HG03095 (cell line): ENCODE measurements at regions not wholly inside any gene's neighbourhood (a gene's known extent, or its start where the extent isn't known, plus 50 kb on each side); places are given as distances from the start of the nearest gene placed in this dataset.

Source experiments
- ATAC-seq: cut with Tn5 transposase; IDR thresholded peaks from one replicate; pipeline ENCODE4 v1.9.1; 2021; ENCODE audit warnings: moderate library complexity; ENCODE audit not compliant: unreplicated experiment

GRCh38 chr2:831622-832021, 119.0 kb upstream of the SNTG2 start:
- no peak for ATAC-seq

DNA sequence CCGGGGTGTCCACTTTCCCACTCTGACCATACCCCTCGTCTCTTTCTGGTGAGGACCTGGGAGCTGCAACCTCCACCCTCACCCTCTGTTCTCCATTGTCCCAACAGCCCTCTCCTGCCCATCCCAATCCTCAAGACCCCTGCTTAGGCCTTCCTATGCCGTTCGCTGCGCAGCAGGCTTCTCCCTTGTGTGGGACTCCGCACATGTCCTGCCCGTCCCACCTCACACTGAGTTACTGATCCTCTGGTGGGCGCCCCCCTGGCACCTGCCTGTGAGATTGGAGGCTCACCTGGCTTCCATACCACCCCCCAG, 119.5 kb upstream of the SNTG2 start:
- no peak for ATAC-seq

- no peak for ATAC-seq
These were observed 120.0 kb upstream of the SNTG2 start for GRCh38 chr2:830419-831224.

DNA sequence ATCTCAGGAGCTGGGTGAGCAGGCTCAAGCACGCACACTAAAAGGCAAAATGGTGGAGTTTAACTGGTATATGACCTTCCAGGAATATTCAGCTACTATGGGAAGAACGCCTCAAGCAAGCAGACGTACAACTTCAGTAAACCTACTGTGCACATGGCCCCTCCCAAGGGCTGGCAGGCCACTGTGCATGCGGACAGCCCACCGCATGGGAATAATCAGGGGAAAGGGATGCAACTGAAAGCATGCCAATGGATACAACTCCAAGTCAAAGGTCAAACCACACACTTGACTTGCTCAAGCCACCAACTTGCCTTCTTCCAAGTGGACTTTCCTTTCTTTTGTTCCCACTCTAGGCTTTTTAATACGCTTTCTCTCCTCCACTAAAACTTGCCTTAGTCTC, 121.6 kb upstream of the SNTG2 start:
- ATAC-seq = no peak

- no peak for ATAC-seq
These were observed 125.7 kb upstream of the SNTG2 start for GRCh38 chr2:824954-825353.

DNA sequence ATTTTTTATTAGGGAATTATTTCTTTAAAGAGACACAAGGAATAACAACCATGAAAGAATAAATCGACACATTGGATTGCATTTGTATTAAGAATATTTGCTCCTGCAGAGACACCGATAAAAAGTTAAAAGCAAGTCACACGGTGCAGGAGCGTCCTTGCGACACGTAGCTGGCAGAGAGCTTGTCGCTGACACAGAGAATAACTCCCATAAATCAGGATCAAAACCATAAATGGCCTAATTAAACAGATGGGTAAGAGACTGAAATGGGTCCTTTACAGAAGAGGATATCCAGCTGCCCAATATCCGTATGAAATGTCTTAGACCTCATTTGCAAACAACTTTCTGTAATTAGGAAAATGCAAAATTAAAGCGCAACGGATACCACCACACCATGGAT, 126.1 kb upstream of the SNTG2 start:
- no peak for ATAC-seq

- ATAC-seq = no peak
These were observed 129.1 kb upstream of the SNTG2 start for GRCh38 chr2:821546-821945.

- ATAC-seq = no peak
These were observed 131.0 kb upstream of the SNTG2 start for GRCh38 chr2:819601-820000.

GRCh38 chr2:819121-819520, 131.5 kb upstream of the SNTG2 start:
- no peak for ATAC-seq

DNA sequence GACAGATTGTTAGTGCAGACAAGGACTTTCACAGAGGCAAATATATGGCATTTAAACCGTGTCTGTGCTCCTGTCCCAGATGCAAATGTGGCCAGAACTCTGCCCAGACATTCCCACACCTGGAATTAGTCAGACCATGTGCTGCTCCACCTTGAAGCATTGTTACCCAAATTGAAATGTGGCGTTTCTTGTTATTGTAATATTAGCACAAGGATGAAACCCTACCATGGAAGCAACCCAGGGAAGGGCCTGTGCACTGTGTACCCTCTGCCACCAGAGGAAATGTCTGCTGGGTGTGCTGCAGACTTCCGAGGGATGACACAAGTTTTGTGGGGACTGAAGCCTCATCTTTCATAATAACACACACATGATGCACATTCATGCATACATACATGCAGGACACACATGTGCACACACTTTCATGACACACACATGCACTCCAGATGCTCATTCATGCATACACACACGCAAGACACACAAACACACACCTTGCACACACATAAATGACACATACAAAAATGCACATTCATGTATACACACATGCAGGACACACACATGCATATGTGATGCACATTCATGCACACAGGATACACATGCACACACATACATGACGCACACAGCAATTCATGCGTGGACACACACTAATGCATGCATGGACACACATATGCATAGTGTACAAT, 133.2 kb upstream of the SNTG2 start:
- ATAC-seq = no peak

DNA sequence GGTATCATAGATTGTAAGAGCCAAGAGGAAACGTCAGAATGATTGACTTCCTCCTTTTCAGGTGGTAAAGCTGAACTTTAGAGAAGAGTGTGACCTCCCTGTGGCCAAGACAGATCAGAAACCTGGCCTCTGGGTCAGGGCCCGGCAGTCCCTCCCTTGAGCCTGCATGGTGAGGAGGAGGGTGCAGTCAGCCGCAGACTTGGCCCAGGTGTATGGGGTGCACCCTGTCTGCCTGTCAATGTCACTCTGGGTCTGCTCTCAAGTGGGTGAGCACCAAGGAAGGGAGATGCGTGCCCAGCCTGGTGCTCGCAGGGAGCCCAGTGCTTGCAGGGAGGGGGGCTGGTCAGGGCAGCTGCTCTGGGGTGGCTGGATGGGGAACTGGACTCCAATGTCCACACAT, 134.4 kb upstream of the SNTG2 start:
- ATAC-seq = no peak

GRCh38 chr2:810397-810796, 133.2 kb upstream of the TMEM18 start:
- ATAC-seq = no peak

DNA sequence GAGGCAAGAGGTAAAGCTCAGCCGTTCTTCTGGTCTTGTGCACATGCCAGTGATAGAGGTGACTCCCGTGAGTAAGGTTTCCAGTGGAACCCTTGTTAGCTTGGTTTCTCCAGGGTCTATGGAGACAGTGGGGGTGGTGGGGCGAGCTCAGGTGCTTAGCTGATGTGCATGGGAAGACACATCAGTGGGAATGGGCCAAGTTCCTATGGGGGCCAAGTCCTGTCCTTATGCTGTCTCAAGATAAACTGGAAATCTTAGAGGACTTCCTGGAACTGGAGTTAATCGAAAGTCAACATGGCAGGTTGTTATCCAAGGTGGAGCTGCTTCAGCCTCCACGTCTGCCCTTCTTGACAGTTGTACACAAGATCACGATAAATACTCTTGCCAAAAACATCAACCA, 130.1 kb upstream of the TMEM18 start:
- ATAC-seq = no peak

DNA sequence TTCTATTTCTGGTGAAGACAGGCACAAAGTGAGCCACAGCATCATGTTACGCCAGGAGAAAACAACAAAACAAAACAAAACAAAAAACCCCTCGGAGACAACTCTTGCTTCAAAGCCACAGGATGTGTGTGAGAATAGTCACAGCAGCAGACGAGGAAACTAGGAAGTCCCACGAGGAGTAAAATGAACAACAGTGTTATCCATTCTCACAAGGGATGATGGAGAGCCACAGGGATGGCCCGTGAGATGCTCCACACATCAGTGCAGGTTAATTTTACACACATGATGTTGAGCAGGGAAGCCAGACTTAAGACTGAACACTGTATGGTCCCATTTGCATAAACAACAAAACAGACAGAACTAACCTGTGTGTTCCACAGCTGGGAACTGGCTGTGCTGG, 128.5 kb upstream of the TMEM18 start:
- ATAC-seq = no peak

- no peak for ATAC-seq
These were observed 120.8 kb upstream of the TMEM18 start for GRCh38 chr2:797993-798392.

GRCh38 chr2:797556-797955, 120.3 kb upstream of the TMEM18 start:
- ATAC-seq = no peak

DNA sequence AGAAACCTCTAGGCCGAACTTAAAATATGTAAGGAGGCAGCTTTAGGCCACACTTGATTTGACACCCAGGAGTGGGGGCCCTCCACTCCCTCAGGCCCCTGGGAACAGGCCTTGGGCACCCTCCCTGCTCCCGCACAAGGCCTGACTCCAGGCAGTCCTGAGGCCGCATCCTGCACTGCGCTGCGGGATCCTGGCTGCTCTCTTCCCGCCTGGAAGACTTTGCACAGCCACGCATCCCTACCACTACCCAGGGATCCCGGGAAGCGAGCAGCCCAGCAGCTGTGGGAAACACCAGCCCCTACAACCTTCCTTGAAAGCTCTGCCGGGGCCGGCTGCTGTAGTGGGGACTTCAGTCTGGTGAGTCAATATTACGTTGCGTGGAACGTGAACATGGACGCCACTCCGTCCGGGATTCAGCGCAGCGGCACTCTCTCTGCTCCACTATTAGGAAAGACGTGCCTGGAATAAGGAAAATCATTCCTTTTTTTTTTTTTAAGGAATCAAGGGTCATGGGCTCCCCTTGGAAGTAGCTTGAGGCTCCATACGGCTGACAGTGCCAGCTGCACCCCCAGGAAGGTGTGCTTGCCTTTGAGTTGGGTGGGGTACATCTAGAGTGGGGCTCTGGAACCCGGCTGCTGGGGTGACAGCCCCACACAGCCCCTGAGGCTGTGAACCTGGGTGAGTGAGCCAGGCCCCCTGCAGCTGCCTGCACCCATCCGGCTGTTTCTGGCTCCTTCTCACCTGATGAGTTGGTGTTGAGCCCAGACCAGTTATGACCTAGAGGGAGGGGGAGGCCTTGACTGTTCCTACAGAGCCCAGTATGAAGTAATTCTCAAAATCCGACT, 119.2 kb upstream of the TMEM18 start:
- ATAC-seq = no peak

GRCh38 chr2:795531-796041, 118.4 kb upstream of the TMEM18 start:
- ATAC-seq = no peak

DNA sequence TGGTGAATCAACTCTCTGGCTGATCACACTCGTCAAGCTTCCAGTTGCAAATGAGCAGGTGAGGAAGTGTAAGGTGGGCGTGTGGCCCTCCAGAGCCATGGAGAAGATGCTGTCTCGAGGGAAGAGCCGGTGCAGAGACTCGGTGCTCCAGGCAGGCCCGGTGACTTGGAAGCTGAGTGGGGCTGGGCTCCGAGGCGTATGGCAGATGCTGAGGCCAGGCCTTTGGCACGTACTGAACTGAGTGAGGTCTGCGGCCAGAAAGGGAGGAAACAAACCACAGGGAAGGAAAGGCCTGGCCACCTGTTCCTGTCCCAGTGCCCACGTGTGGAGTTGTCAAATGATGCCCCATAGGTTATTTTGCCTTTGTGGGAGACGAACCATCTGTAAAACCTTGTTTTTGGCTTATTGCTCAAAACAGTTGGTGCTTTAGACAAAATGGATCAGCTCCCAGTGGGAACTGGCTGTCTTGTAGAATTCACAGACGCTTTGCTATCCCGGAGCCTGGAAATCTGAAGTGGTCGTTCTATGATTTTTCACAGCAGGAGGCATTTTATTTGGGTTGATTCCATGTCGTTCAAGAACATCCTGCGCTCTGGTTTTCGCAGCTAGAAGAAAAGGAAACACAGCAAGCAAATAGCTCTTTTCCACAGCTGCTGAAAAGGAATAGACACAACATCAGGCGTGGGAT, 117.5 kb upstream of the TMEM18 start:
- no peak for ATAC-seq

- ATAC-seq = no peak
These were observed 116.0 kb upstream of the TMEM18 start for GRCh38 chr2:793236-793635.

DNA sequence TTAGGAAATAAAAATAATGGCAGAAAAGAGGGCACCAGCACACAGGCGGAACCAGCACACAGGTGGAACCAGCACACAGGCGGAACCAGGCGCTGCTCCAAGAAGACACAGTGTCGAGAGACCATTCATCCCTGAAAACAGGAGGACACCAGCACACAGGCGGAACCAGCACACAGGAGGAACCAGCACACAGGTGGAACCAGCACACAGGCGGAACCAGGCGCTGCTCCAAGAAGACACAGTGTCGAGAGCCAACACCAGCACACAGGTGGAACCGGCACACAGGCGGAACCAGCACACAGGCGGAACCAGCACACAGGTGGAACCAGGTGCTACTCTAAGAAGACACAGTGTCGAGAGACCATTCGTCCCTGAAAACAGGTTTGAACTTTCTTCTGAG, 115.5 kb upstream of the TMEM18 start:
- ATAC-seq = no peak
